ENCODE measurements at regions not wholly inside any gene's neighbourhood (a gene's known extent, or its start where the extent isn't known, plus 50 kb on each side); places are given as distances from the start of the nearest gene placed in this dataset.

GRCh38 chr2:187078297-187078696 is 229.3 kb upstream of the ZSWIM2 start:
- Histone ChIP-seq H3K27ac (no peak overlapping the region), H3K4me1 (no peaks in the 10 kb centered on the region), H3K36me3 (no peaks in the 10 kb centered on the region), H3K9me3 (peaks cover 0 to 4% (median 0%) of the 10 kb centered on the region in 3 donors), H3K4me3 (no peak overlapping the region), H3K27me3 (no peaks in the 10 kb centered on the region)
- intact Hi-C loops (cut with DNase I) = no loop called here
- TF ChIP-seq POLR2A (IDR thresholded peaks at IDR 0.05) (no peak), CTCF (IDR thresholded peaks at IDR 0.05) (no peak)
- DNase-seq = no peak
- WGBS, 2 donors = 20 to 33% methylated on average over 1 of the region's 1 CpG

GRCh38 chr2:187075671-187076070 is 226.7 kb upstream of the ZSWIM2 start:
- no peaks in the 10 kb centered on the region for H3K27me3 ChIP-seq
- no peak overlapping the region for H3K27ac ChIP-seq
- WGBS, 2 donors = 56 to 70% methylated on average over 4 of the region's 4 CpGs
- DNase-seq = no peak
- H3K4me3 ChIP-seq = no peak overlapping the region
- no peak for TF ChIP-seq POLR2A (IDR thresholded peaks at IDR 0.05)
- TF ChIP-seq CTCF (IDR thresholded peaks at IDR 0.05) = no peak
- H3K4me1 ChIP-seq = no peaks in the 10 kb centered on the region
- no peaks in the 10 kb centered on the region for H3K36me3 ChIP-seq
- peaks cover 0 to 4% (median 0%) of the 10 kb centered on the region in 3 donors for H3K9me3 ChIP-seq
- intact Hi-C loops (cut with DNase I) = no loop called here

- 64 to 65% methylated on average over 4 of the region's 4 CpGs for WGBS, 2 donors
- H3K27ac ChIP-seq = no peak overlapping the region
- peaks cover 0 to 4% (median 0%) of the 10 kb centered on the region in 3 donors for H3K9me3 ChIP-seq
- TF ChIP-seq CTCF (IDR thresholded peaks at IDR 0.05) = no peak
- TF ChIP-seq POLR2A (IDR thresholded peaks at IDR 0.05) = no peak
- intact Hi-C loops (cut with DNase I) = no loop called here
- no peaks in the 10 kb centered on the region for H3K4me1 ChIP-seq
- no peaks in the 10 kb centered on the region for H3K36me3 ChIP-seq
- DNase-seq = no peak
- H3K27me3 ChIP-seq = no peaks in the 10 kb centered on the region
- H3K4me3 ChIP-seq = no peak overlapping the region
Measured at GRCh38 chr2:187075199-187075635, 226.2 kb upstream of the ZSWIM2 start.

- no peaks in the 10 kb centered on the region for H3K36me3 ChIP-seq
- no peaks in the 10 kb centered on the region for H3K4me1 ChIP-seq
- H3K27ac ChIP-seq = no peak overlapping the region
- H3K4me3 ChIP-seq = no peak overlapping the region
- H3K9me3 ChIP-seq = no peaks in the 10 kb centered on the region
- intact Hi-C loops (cut with DNase I) = no loop called here
- TF ChIP-seq POLR2A (IDR thresholded peaks at IDR 0.05) (no peak), CTCF (IDR thresholded peaks at IDR 0.05) (no peak)
- no peaks in the 10 kb centered on the region for H3K27me3 ChIP-seq
- no peak for DNase-seq
Measured at GRCh38 chr2:187058198-187058597, 209.2 kb upstream of the ZSWIM2 start.

- H3K9me3 ChIP-seq = no peaks in the 10 kb centered on the region
- 68 to 87% methylated on average over 1 of the region's 1 CpG for WGBS, 2 donors
- no peaks in the 10 kb centered on the region for H3K27me3 ChIP-seq
- no peak for DNase-seq
- no peak overlapping the region for H3K27ac ChIP-seq
- intact Hi-C loops (cut with DNase I) = no loop called here
- TF ChIP-seq POLR2A (IDR thresholded peaks at IDR 0.05) (no peak), CTCF (IDR thresholded peaks at IDR 0.05) (no peak)
- no peaks in the 10 kb centered on the region for H3K4me1 ChIP-seq
- no peak overlapping the region for H3K4me3 ChIP-seq
- H3K36me3 ChIP-seq = no peaks in the 10 kb centered on the region
Measured at GRCh38 chr2:187057466-187057865, 208.5 kb upstream of the ZSWIM2 start.
